Epithelial cell of proximal tubule (primary cell): ENCODE measurements at regions not wholly inside any gene's neighbourhood (a gene's known extent, or its start where the extent isn't known, plus 50 kb on each side); places are given as distances from the start of the nearest gene placed in this dataset.
A peak's percentile ranks its signal among the peaks of the same experiment; 100 is the strongest.
"Not testable (repeated sequence)": the region's sequence is repeated elsewhere in the genome, so short reads cannot be mapped to it uniquely, and the experiment has no call there.

Experiments
- DNase-seq: peaks from one replicate; pipeline ENCODE4 v3.0.0-alpha.2; 2011; ENCODE audit warnings: low read depth
- H3K4me3 ChIP-seq: 2 replicates; pipeline ENCODE4 v1.5.1; 2011; ENCODE audit warnings: low read depth, mild to moderate bottlenecking, low read length
- CTCF ChIP-seq: conservative IDR thresholded peaks from 2 replicates; pipeline ENCODE4 v1.5.1; 2012; ENCODE audit warnings: low read depth, mild to moderate bottlenecking, low read length

- DNase-seq, result no peak
- no peak overlapping the region for H3K4me3 ChIP-seq
- no peak for TF ChIP-seq CTCF
Observed at GRCh38 chr6:137623293-137623692, 129.1 kb upstream of the OLIG3 start.

GRCh38 chr6:137625100-137625661, 131.0 kb upstream of the OLIG3 start:
- no peak overlapping the region for H3K4me3 ChIP-seq
- DNase-seq, result no peak
- TF ChIP-seq CTCF, result no peak

GRCh38 chr6:137625808-137626207, 131.6 kb upstream of the OLIG3 start:
- H3K4me3 ChIP-seq, result no peak overlapping the region
- no peak for DNase-seq
- TF ChIP-seq CTCF, result no peak

GRCh38 chr6:137630666-137631065, 136.5 kb upstream of the OLIG3 start:
- no peak for TF ChIP-seq CTCF
- no peak overlapping the region for H3K4me3 ChIP-seq

GRCh38 chr6:137631323-137631722, 137.1 kb upstream of the OLIG3 start:
- no peak for DNase-seq
- no peak overlapping the region for H3K4me3 ChIP-seq
- no peak for TF ChIP-seq CTCF

More at GRCh38 chr6:137630666-137631065, 136.5 kb upstream of the OLIG3 start:
- DNase-seq, result no peak

GRCh38 chr6:137634177-137634576, 140.0 kb upstream of the OLIG3 start:
- not testable (repeated sequence) for H3K4me3 ChIP-seq

GRCh38 chr6:137637121-137637520, 142.9 kb upstream of the OLIG3 start:
- no peak overlapping the region for H3K4me3 ChIP-seq
- peak; percentile 99 for DNase-seq
- no peak for TF ChIP-seq CTCF

More at GRCh38 chr6:137634177-137634576, 140.0 kb upstream of the OLIG3 start:
- DNase-seq, result not testable (repeated sequence)
